ENCODE measurements at regions not wholly inside any gene's neighbourhood (a gene's known extent, or its start where the extent isn't known, plus 50 kb on each side); places are given as distances from the start of the nearest gene placed in this dataset.

GRCh38 chr2:236445678-236446077, 123.9 kb upstream of the ACKR3 start:
- TF ChIP-seq CTCF (IDR thresholded peaks at IDR 0.05) (no peak), POLR2A (IDR thresholded peaks at IDR 0.05) (no peak)
- 71 to 75% methylated on average over 2 of the region's 2 CpGs for WGBS, 2 donors
- Histone ChIP-seq H3K27me3 (no peaks in the 10 kb centered on the region), H3K4me1 (no peaks in the 10 kb centered on the region), H3K27ac (no peak overlapping the region), H3K36me3 (replicated peaks in 1 of 2; ENCODE audit: insufficient read depth in 1 of 2, low read depth in 2 of 2) (no peaks in the 10 kb centered on the region), H3K9me3 (no peaks in the 10 kb centered on the region), H3K4me3 (no peak overlapping the region)
- intact Hi-C loops (cut with DNase I) = no loop called here
- ATAC-seq (no peak), DNase-seq (no peak)

- WGBS, 2 donors = 86 to 92% methylated on average over 9 of the region's 9 CpGs
- TF ChIP-seq CTCF (IDR thresholded peaks at IDR 0.05) (no peak), POLR2A (IDR thresholded peaks at IDR 0.05) (no peak)
- Histone ChIP-seq H3K4me1 (no peaks in the 10 kb centered on the region), H3K27me3 (no peaks in the 10 kb centered on the region), H3K9me3 (no peaks in the 10 kb centered on the region), H3K36me3 (replicated peaks in 1 of 2; ENCODE audit: insufficient read depth in 1 of 2, low read depth in 2 of 2) (no peaks in the 10 kb centered on the region), H3K4me3 (no peak overlapping the region), H3K27ac (no peak overlapping the region)
- intact Hi-C loops (cut with DNase I) = no loop called here
- DNase-seq = no peak
- ATAC-seq = no peak
Measured at GRCh38 chr2:236446521-236446920, 123.1 kb upstream of the ACKR3 start.

GRCh38 chr2:236449167-236449761, 120.4 kb upstream of the ACKR3 start:
- TF ChIP-seq POLR2A (IDR thresholded peaks at IDR 0.05) (no peak), CTCF (IDR thresholded peaks at IDR 0.05) (no peak)
- 65 to 79% methylated on average over 13 to 15 of the region's 15 CpGs for WGBS, 2 donors
- Histone ChIP-seq H3K27me3 (no peaks in the 10 kb centered on the region), H3K4me3 (no peak overlapping the region), H3K36me3 (replicated peaks in 1 of 2; ENCODE audit: insufficient read depth in 1 of 2, low read depth in 2 of 2) (no peaks in the 10 kb centered on the region), H3K27ac (no peak overlapping the region), H3K9me3 (no peaks in the 10 kb centered on the region), H3K4me1 (no peaks in the 10 kb centered on the region)
- DNase-seq (peak; percentile 16 to 61 (median 28)), ATAC-seq (peak; percentile 18)
- intact Hi-C loops (cut with DNase I) = no loop called here

GRCh38 chr2:236452238-236452637, 117.4 kb upstream of the ACKR3 start:
- no peaks in the 10 kb centered on the region for H3K36me3 ChIP-seq (replicated peaks in 1 of 2; ENCODE audit: insufficient read depth in 1 of 2, low read depth in 2 of 2)
- H3K9me3 ChIP-seq = no peaks in the 10 kb centered on the region
- WGBS, 2 donors = 61% methylated on average over 3 of the region's 3 CpGs
- H3K27ac ChIP-seq = no peak overlapping the region
- ATAC-seq (no peak), DNase-seq (no peak)
- H3K27me3 ChIP-seq = no peaks in the 10 kb centered on the region
- H3K4me1 ChIP-seq = no peaks in the 10 kb centered on the region
- TF ChIP-seq POLR2A (IDR thresholded peaks at IDR 0.05) (no peak), CTCF (IDR thresholded peaks at IDR 0.05) (no peak)
- intact Hi-C loops (cut with DNase I) = no loop called here
- no peak overlapping the region for H3K4me3 ChIP-seq

GRCh38 chr2:236454076-236454475, 115.5 kb upstream of the ACKR3 start:
- Histone ChIP-seq H3K27me3 (no peaks in the 10 kb centered on the region), H3K36me3 (replicated peaks in 1 of 2; ENCODE audit: insufficient read depth in 1 of 2, low read depth in 2 of 2) (no peaks in the 10 kb centered on the region), H3K4me1 (no peaks in the 10 kb centered on the region), H3K27ac (no peak overlapping the region), H3K4me3 (no peak overlapping the region), H3K9me3 (no peaks in the 10 kb centered on the region)
- no peak for ATAC-seq
- TF ChIP-seq POLR2A (IDR thresholded peaks at IDR 0.05) = no peak
- TF ChIP-seq CTCF (IDR thresholded peaks at IDR 0.05) = no peak
- 83 to 85% methylated on average over 9 to 10 of the region's 10 CpGs for WGBS, 2 donors
- intact Hi-C loops (cut with DNase I) = no loop called here
- DNase-seq = no peak

Measured in body of pancreas (tissue), 4 donors.